ENCODE measurements at regions not wholly inside any gene's neighbourhood (a gene's known extent, or its start where the extent isn't known, plus 50 kb on each side); places are given as distances from the start of the nearest gene placed in this dataset.

- H3K36me3 ChIP-seq (ENCODE audit: insufficient read depth, insufficient read length, low read length) = no peaks in the 10 kb centered on the region
- no peak overlapping the region for H3K9ac ChIP-seq (ENCODE audit: insufficient read length, low read depth)
- DNase-seq (ENCODE audit: low read depth, low spot score) = no peak
- H3K27me3 ChIP-seq (ENCODE audit: insufficient read depth, insufficient read length) = no peaks in the 10 kb centered on the region
- no peaks in the 10 kb centered on the region for H3K4me1 ChIP-seq (ENCODE audit: insufficient read depth, insufficient read length)
- TF ChIP-seq SUZ12 (IDR thresholded peaks at IDR 0.05; ENCODE audit: extremely low read depth, insufficient read depth, insufficient read length) (no peak), ZNF274 (IDR thresholded peaks at IDR 0.05; ENCODE audit: low read depth, low read length) (no peak), YY1 (IDR thresholded peaks at IDR 0.05; ENCODE audit: insufficient read depth, insufficient read length) (no peak)
- no peak overlapping the region for H3K4me3 ChIP-seq (ENCODE audit: insufficient read length, low read depth)
- H3K9me3 ChIP-seq (ENCODE audit: insufficient read depth, low read length) = no peaks in the 10 kb centered on the region
Observed at GRCh38 chr11:109553284-109553683, 131.3 kb downstream of the C11orf87 start.

GRCh38 chr11:109554951-109555350 is 133.0 kb downstream of the C11orf87 start:
- TF ChIP-seq SUZ12 (IDR thresholded peaks at IDR 0.05; ENCODE audit: extremely low read depth, insufficient read depth, insufficient read length) (no peak), YY1 (IDR thresholded peaks at IDR 0.05; ENCODE audit: insufficient read depth, insufficient read length) (no peak), ZNF274 (IDR thresholded peaks at IDR 0.05; ENCODE audit: low read depth, low read length) (no peak)
- DNase-seq (ENCODE audit: low read depth, low spot score) = no peak
- Histone ChIP-seq H3K9ac (ENCODE audit: insufficient read length, low read depth) (no peak overlapping the region), H3K9me3 (ENCODE audit: insufficient read depth, low read length) (no peaks in the 10 kb centered on the region), H3K36me3 (ENCODE audit: insufficient read depth, insufficient read length, low read length) (no peaks in the 10 kb centered on the region), H3K4me1 (ENCODE audit: insufficient read depth, insufficient read length) (no peaks in the 10 kb centered on the region), H3K4me3 (ENCODE audit: insufficient read length, low read depth) (no peak overlapping the region), H3K27me3 (ENCODE audit: insufficient read depth, insufficient read length) (no peaks in the 10 kb centered on the region)

DNA sequence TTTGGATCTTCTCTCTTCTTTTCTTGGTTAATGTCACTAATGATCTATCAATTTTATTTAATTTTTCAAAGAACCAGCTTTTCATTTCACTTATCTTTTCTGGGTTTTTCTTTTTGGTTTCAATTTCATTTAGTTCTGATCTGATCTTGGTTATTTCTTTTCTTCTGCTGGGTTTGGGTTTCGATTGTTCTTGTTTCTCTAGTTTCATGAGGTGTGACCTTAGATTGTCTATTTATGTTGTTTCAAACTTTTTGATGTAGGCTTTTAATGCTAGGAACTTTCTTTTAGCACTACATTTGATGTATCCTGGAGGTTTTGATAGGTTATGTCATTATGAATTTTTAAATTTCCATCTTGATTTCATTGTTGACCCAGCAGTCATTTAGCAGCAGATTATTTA is 142.3 kb downstream of the C11orf87 start:
- no peak for DNase-seq (ENCODE audit: low read depth, low spot score)

DNA sequence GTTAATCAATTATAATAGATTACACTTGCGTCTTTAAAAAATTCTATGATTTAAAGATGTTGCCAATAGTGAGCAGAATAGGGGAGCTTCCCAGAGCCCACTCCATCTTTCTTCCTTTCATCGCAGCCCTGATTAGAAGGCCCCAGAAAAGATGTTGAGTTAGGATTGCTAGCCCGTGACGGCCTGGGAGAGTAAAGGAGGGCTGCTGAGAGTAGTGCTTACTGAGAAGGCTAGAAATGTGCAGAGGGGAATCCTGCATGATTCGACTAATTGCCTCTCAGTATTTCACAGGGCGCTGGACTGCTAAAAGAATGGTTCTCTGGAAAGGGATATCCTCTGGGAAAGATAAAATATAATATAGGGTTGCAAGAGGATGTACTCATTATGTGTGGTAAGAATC is 160.5 kb downstream of the C11orf87 start:
- H3K4me3 ChIP-seq (ENCODE audit: insufficient read length, low read depth) = no peak overlapping the region
- H3K36me3 ChIP-seq (ENCODE audit: insufficient read depth, insufficient read length, low read length) = no peaks in the 10 kb centered on the region
- no peak for DNase-seq (ENCODE audit: low read depth, low spot score)
- no peaks in the 10 kb centered on the region for H3K27me3 ChIP-seq (ENCODE audit: insufficient read depth, insufficient read length)
- TF ChIP-seq SUZ12 (IDR thresholded peaks at IDR 0.05; ENCODE audit: extremely low read depth, insufficient read depth, insufficient read length) (no peak), YY1 (IDR thresholded peaks at IDR 0.05; ENCODE audit: insufficient read depth, insufficient read length) (no peak), ZNF274 (IDR thresholded peaks at IDR 0.05; ENCODE audit: low read depth, low read length) (no peak)
- H3K4me1 ChIP-seq (ENCODE audit: insufficient read depth, insufficient read length) = no peaks in the 10 kb centered on the region
- no peaks in the 10 kb centered on the region for H3K9me3 ChIP-seq (ENCODE audit: insufficient read depth, low read length)
- no peak overlapping the region for H3K9ac ChIP-seq (ENCODE audit: insufficient read length, low read depth)

More for the DNA sequence above, 142.3 kb downstream of the C11orf87 start:
- Histone ChIP-seq H3K9me3 (ENCODE audit: insufficient read depth, low read length) (no peaks in the 10 kb centered on the region), H3K4me1 (ENCODE audit: insufficient read depth, insufficient read length) (no peaks in the 10 kb centered on the region), H3K36me3 (ENCODE audit: insufficient read depth, insufficient read length, low read length) (no peaks in the 10 kb centered on the region), H3K27me3 (ENCODE audit: insufficient read depth, insufficient read length) (no peaks in the 10 kb centered on the region), H3K9ac (ENCODE audit: insufficient read length, low read depth) (no peak overlapping the region), H3K4me3 (ENCODE audit: insufficient read length, low read depth) (no peak overlapping the region)
- TF ChIP-seq ZNF274 (IDR thresholded peaks at IDR 0.05; ENCODE audit: low read depth, low read length) (no peak), YY1 (IDR thresholded peaks at IDR 0.05; ENCODE audit: insufficient read depth, insufficient read length) (no peak), SUZ12 (IDR thresholded peaks at IDR 0.05; ENCODE audit: extremely low read depth, insufficient read depth, insufficient read length) (no peak)

GRCh38 chr11:109584001-109584972 is 162.3 kb downstream of the C11orf87 start:
- no peaks in the 10 kb centered on the region for H3K36me3 ChIP-seq (ENCODE audit: insufficient read depth, insufficient read length, low read length)
- no peaks in the 10 kb centered on the region for H3K9me3 ChIP-seq (ENCODE audit: insufficient read depth, low read length)
- TF ChIP-seq YY1 (IDR thresholded peaks at IDR 0.05; ENCODE audit: insufficient read depth, insufficient read length) (no peak), ZNF274 (IDR thresholded peaks at IDR 0.05; ENCODE audit: low read depth, low read length) (no peak), SUZ12 (IDR thresholded peaks at IDR 0.05; ENCODE audit: extremely low read depth, insufficient read depth, insufficient read length) (no peak)
- no peak overlapping the region for H3K9ac ChIP-seq (ENCODE audit: insufficient read length, low read depth)
- H3K27me3 ChIP-seq (ENCODE audit: insufficient read depth, insufficient read length) = no peaks in the 10 kb centered on the region
- no peak for DNase-seq (ENCODE audit: low read depth, low spot score)
- H3K4me3 ChIP-seq (ENCODE audit: insufficient read length, low read depth) = no peak overlapping the region
- H3K4me1 ChIP-seq (ENCODE audit: insufficient read depth, insufficient read length) = no peaks in the 10 kb centered on the region

- Histone ChIP-seq H3K9me3 (ENCODE audit: insufficient read depth, low read length) (no peaks in the 10 kb centered on the region), H3K27me3 (ENCODE audit: insufficient read depth, insufficient read length) (no peaks in the 10 kb centered on the region)
Observed at GRCh38 chr11:109586789-109587188, 164.8 kb downstream of the C11orf87 start.

DNA sequence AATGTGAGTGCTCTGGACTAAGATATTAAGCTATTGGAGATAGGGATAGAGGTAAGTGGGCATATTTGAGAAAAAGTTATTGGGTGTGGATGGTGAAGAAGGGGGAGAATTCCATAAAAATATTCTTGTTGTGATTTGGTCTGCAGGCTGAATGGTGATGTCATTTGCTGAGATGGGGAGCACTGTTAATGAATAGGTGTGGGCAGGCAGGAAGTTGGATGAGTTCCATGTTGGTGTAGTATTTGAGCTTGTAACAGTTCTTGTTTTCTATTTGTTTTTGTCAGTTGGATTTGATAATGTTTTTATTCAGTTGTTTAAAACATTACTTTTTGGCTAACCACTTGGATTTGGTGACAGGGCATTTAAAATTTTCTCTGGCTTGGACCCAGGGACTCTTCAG is 168.8 kb downstream of the C11orf87 start:
- Histone ChIP-seq H3K9ac (ENCODE audit: insufficient read length, low read depth) (no peak overlapping the region), H3K27me3 (ENCODE audit: insufficient read depth, insufficient read length) (no peaks in the 10 kb centered on the region), H3K36me3 (ENCODE audit: insufficient read depth, insufficient read length, low read length) (no peaks in the 10 kb centered on the region), H3K4me3 (ENCODE audit: insufficient read length, low read depth) (no peak overlapping the region), H3K4me1 (ENCODE audit: insufficient read depth, insufficient read length) (no peaks in the 10 kb centered on the region), H3K9me3 (ENCODE audit: insufficient read depth, low read length) (no peaks in the 10 kb centered on the region)
- DNase-seq (ENCODE audit: low read depth, low spot score) = no peak
- TF ChIP-seq YY1 (IDR thresholded peaks at IDR 0.05; ENCODE audit: insufficient read depth, insufficient read length) (no peak), ZNF274 (IDR thresholded peaks at IDR 0.05; ENCODE audit: low read depth, low read length) (no peak), SUZ12 (IDR thresholded peaks at IDR 0.05; ENCODE audit: extremely low read depth, insufficient read depth, insufficient read length) (no peak)

More at GRCh38 chr11:109586789-109587188, 164.8 kb downstream of the C11orf87 start:
- Histone ChIP-seq H3K4me1 (ENCODE audit: insufficient read depth, insufficient read length) (no peaks in the 10 kb centered on the region), H3K36me3 (ENCODE audit: insufficient read depth, insufficient read length, low read length) (no peaks in the 10 kb centered on the region), H3K4me3 (ENCODE audit: insufficient read length, low read depth) (no peak overlapping the region), H3K9ac (ENCODE audit: insufficient read length, low read depth) (no peak overlapping the region)
- no peak for TF ChIP-seq ZNF274 (IDR thresholded peaks at IDR 0.05; ENCODE audit: low read depth, low read length)
- DNase-seq (ENCODE audit: low read depth, low spot score) = no peak

Data from NT2/D1 (cell line).